22Rv1 (cell line): ENCODE measurements at regions not wholly inside any gene's neighbourhood (a gene's known extent, or its start where the extent isn't known, plus 50 kb on each side); places are given as distances from the start of the nearest gene placed in this dataset.

Experiments used
- CTCF ChIP-seq: fragments of 450-650 bp; IDR thresholded peaks from 2 replicates; pipeline ENCODE4 v1.5.1; 2017; ENCODE audit warnings: mild to moderate bottlenecking
- ZFX ChIP-seq: fragments of 450-650 bp; IDR thresholded peaks from 2 replicates; pipeline ENCODE4 v1.6.1; 2017; ENCODE audit warnings: antibody characterized with exemption, borderline replicate concordance

GRCh38 chr10:37680243-37680683 lies 177.1 kb downstream of the ZNF248 start:
- TF ChIP-seq CTCF (no peak), ZFX (no peak)
